GM21423 (cell line): ENCODE measurements at regions not wholly inside any gene's neighbourhood (a gene's known extent, or its start where the extent isn't known, plus 50 kb on each side); places are given as distances from the start of the nearest gene placed in this dataset.

Source experiments
- ATAC-seq: cut with Tn5 transposase; IDR thresholded peaks from one replicate; pipeline ENCODE4 v1.9.1; 2021; ENCODE audit warnings: mild to moderate bottlenecking, moderate library complexity; ENCODE audit not compliant: unreplicated experiment

DNA sequence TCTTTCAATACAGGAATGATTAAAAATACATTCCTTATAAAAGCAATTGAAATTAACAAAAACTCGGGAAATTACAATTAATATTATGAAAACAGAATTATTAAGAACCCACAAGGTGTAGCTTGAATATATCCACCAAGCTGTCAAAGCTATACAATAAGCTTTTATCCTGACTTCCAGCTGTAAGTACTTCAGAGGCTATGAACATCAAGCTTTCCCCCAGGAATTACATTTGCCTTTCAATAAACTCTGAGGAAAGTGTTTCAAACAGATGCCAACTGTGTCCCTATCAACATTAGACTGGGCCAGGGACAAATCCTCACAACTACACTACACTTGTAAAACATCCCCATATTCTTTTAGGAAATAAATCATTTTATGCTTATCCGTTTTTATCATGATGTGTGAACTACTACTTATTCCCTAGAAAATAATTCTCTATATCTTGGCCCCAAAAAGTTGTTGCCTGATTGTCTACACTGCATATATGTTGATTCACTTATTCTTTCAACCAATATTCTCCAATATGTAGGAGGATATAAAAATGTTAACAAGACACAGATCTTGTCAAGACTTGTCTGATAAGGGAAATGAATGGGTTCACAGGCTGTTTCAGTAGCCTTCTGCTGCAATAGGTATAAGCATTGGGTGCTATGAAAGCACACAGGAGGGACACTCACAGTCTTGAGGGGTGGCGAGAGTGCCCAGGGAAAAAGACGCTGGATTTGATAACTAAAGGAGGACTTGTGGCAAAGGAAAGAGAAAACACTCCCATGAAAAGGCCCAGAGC, 494.1 kb downstream of the CENPC start:
- ATAC-seq, result no peak

DNA sequence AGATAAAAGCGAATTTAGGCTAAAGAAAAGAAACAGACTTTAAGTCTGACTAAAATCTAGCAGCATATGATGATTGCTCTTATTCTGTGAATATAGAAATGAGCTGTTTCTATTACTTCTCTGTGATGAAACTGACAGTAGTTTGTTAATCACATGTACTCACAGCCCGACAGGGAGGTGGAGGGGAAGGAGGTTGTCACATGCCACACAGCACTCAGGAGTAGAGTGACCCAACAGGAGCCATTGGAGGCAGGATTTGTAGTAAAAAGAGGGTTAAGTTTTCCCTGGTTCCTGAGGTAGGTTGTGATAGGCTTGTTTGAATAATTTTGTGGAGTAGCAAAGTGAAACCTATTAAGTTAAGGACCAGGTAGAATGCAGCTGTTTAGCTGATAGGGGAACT, 495.9 kb downstream of the CENPC start:
- no peak for ATAC-seq

GRCh38 chr4:67048530-67048929, 496.8 kb downstream of the CENPC start:
- no peak for ATAC-seq

GRCh38 chr4:67040315-67040714, 505.0 kb downstream of the CENPC start:
- ATAC-seq, result no peak

DNA sequence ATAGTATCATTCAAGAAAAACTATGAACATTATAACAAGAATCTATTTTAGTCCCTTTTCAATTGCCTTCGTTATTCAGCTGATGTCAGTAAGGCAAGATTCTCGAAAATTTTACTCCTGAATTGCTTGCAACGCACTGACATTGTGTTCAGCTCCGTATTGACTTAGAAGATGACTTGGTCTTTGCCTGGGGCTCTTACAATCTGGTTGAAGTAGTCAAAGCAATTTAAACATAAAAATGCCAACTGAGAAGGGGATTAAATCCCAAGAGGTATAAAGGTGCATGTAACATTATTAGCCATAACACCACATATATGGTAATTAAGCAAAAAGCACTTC, 507.1 kb downstream of the CENPC start:
- no peak for ATAC-seq

DNA sequence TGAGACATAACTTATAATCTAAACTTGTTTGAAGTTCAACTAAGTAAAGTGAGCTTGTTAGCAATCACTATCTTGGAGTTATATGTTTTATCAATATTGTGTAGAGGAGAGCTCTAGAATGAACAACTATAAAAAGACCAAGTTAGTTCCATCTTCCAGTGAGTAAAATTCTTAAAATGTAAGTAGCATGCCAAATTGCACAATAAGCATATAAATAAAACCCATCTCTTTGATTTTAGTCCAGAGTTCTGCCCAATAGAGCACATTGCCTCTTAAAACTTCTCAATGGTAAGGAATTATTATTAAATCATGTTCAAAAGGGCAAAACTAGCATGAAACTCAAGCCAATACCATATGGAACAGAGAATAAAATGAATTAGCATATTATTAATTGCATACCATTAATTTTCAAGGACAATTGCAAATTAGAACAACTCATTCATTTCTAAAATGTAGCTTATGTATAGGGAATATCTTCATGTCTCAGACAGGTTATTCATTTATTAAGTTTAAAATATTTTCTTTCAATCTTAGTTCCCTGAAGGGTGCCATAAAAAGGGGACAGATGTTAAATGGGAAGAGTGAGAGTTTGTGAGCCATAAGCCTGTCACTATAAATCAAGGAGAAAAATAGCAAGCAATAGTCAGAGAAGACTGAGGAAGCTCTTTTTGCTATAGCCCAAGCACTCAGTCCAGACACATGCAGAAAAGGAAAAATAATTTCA, 507.6 kb downstream of the CENPC start:
- no peak for ATAC-seq

- ATAC-seq, result no peak
Observed at GRCh38 chr4:67036791-67037190, 508.5 kb downstream of the CENPC start.

GRCh38 chr4:67035986-67036385, 509.3 kb downstream of the CENPC start:
- no peak for ATAC-seq

DNA sequence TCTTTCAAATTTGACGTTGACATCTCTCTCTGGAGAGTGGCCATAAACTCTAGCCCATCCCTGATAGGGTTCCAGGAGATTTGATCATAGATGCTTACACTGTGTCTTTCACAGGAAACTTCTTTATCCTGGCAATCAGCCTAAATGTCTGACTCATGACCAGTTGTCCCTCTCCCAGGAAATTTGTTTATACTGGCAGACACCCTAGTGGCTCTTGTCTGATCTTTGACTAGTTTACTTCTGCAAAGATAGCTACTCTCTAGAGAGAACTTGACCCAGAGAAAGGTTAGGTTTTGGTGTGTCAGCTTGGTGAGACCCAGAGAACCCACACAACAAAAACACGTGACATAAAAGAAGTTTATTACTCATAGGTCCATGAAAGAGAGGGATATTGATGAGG, 509.8 kb downstream of the CENPC start:
- no peak for ATAC-seq

GRCh38 chr4:67030636-67031035, 514.7 kb downstream of the CENPC start:
- no peak for ATAC-seq

DNA sequence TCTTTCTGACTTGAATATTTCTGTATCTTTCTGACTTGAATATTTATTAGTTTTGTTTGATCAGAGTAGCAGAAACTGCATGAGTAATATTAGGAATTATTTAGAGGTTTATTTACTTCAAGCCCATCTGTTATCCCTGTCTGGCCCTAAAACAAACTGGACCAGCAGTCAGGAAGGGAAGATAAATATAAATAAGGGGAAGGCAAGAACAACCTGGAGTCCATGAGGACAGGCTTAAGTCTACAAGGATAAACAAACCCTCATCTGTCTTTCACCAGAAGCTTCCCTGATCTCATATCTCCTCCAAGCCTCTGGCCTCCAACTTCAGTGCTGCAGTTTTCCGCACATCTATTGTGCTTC, 524.9 kb downstream of the CENPC start:
- no peak for ATAC-seq

DNA sequence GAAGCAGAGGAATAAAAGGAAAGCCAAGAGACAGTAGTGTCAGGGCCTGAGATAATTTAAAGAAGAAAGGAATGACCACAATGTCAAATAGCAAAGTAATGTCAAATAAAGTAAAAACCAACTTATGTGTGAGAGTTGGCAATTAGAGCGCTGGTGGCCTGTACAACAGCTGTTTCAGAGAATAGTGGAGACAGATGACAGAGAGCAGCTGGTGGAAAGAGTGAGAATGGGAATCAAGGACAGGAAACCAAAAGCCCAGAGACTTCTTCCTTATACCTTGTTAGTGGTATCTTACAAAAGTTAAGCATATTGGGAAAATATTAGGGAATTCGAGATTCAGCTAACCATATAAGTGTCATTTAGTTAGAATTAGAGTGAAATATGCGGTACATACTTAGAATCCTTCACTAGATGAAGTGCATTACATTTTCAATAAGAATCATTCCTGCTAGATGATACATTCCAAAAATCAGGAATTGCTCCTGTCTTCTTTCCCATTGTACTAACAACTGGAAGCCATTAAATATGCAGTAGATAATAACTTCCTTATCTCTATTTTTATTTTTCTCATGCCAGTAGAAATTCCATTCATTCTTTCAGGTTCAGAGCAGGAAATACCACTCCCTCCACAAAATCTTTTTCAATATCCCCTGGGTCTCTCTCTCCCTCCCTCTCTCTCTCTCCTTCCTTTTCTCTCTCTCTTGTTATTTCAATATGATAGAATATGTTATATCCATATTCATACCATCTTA, 525.4 kb downstream of the CENPC start:
- ATAC-seq, result no peak

- ATAC-seq, result no peak
Observed at GRCh38 chr4:67014592-67014991, 530.7 kb downstream of the CENPC start.

DNA sequence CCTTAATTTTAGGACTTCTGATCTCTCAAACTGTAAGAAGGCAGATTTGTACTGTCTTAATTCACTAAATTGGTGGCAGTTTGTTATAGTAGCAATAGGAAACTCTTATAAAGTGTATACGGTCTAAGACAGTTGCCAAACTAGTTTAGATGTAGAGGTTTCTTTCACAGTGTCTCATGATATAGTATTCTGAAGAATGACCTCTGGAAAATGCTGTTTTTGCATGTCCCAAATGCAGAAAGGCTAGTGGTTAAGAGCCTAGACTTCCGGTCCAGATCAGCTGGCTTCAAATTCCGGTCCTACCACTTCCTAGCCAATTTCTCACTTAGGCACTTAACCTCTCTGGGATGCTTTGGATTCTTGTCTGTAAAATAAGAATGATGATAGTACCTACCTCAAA, 538.5 kb downstream of the CENPC start:
- no peak for ATAC-seq

GRCh38 chr4:66991521-66991920, 553.8 kb downstream of the CENPC start:
- no peak for ATAC-seq

DNA sequence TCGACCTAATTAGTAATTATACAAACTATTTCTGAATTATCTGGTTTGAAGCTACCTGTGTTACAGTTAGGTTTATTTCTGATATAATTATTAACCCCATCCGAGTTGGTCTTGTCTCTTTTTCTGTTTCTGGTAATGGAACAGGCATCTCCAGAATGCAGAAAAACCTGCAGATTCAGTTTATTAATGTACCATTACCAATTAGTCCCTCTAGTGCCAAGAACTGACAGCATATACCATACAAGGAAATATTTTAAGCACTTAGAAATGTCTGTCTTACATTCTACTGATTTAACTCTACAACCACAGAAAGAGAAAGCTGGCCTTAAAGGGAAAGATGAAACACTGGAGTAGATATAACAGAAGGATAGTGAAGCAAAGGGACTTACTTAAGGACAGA, 570.6 kb downstream of the CENPC start:
- no peak for ATAC-seq

GRCh38 chr4:66972087-66972486, 573.2 kb downstream of the CENPC start:
- no peak for ATAC-seq

DNA sequence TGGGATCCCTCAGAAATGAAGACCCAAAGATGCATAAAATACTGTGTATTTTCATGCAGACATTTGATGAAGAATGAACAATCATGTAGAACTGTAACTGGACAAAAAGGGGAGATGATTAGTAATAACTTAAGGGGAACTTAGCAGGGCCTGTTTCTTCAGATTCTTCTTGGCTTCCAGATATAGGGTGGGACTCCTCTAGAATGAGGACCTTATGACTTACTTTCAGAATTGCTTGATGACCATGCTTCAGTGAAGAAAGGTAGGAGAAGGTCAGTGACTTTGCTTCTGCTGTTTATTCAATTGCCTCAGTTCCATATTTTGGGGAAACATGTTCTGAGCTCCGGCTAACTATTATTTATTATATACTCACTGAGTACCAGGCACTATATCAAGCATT, 580.8 kb downstream of the CENPC start:
- ATAC-seq, result no peak

DNA sequence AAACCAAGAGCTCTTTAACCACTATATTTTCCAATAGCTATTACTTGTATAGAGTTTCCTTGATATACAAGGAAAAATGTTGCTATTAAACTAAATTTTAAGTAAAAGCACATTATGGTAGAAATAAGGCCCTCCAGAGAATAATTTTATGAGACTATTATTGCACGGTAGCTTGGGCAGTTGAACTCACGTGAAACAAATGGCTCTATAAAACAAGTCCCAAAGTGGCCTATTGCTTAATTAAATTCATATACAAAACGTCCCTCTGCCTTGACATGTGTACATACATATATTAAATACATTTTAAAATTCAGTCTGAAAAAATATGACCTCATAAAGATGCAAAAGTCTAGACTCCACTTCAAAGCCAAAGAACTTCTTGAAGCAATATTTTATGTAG, 582.2 kb downstream of the CENPC start:
- ATAC-seq, result no peak

DNA sequence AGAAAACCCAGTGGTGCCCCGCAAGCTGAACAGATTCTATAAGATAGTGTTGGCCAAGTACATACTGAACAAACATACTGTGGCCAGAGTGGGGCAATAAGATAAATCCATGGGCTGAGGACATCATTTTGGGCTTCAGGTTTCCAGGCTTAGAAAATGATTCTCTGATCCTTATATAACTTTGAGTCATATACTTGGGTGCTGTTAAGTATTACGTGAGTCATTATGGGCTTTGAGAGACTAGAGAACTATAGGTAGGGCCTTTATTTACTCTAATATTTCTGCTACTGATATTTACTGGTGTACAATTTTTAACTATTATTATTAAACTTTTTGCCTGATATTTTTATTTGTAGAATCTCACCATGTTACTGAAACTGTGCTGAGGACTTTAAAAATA, 586.1 kb downstream of the CENPC start:
- ATAC-seq, result no peak

DNA sequence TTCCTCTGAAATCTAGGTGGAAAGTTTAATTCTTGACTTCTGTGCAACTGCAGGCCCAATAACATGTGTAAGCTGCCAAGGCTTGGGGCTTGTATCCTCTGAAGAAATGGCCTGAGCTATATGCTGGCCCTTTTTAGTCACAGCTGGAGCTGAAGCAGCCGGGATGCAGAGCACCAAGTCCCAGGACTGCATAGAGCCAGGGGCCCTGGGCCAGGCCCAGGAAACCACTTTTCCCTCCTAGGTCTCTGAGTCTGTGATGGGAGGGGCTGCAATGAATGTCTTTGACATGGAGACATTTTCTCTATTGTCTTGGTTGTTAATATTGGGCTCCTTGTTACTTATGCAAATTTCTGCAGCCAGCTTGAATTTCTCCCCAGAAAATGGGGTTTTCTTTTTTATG, 588.5 kb downstream of the CENPC start:
- no peak for ATAC-seq

- no peak for ATAC-seq
Observed at GRCh38 chr4:66956426-66956825, 588.9 kb downstream of the CENPC start.
